PC-3 (cell line): ENCODE measurements at regions not wholly inside any gene's neighbourhood (a gene's known extent, or its start where the extent isn't known, plus 50 kb on each side); places are given as distances from the start of the nearest gene placed in this dataset.

Source experiments
- CTCF ChIP-seq: fragments of 300-600 bp; sonication (generic); conservative IDR thresholded peaks from 2 replicates; pipeline ENCODE4 v1.5.1; 2017; ENCODE audit warnings: antibody characterized with exemption, low read depth, mild to moderate bottlenecking, low read length
- EZH2 ChIP-seq: fragments of 300-600 bp; sonication (generic); IDR thresholded peaks from one replicate; pipeline ENCODE4 v1.6.1; 2017; ENCODE audit warnings: antibody characterized with exemption, mild to moderate bottlenecking, low read length; ENCODE audit not compliant: unreplicated experiment
- EZH2phosphoT487 ChIP-seq: fragments of 300-600 bp; sonication (generic); IDR thresholded peaks from 2 replicates; pipeline ENCODE4 v1.6.1; 2018; ENCODE audit warnings: mild to moderate bottlenecking, antibody characterized with exemption, low read length, borderline replicate concordance

- TF ChIP-seq CTCF = no peak
- TF ChIP-seq EZH2phosphoT487 = no peak
- TF ChIP-seq EZH2 = no peak
Measured at GRCh38 chr1:112807999-112808398, 92.9 kb upstream of the PPM1J start.
